Peyer's patch (tissue), 4 donors: ENCODE measurements at regions not wholly inside any gene's neighbourhood (a gene's known extent, or its start where the extent isn't known, plus 50 kb on each side); places are given as distances from the start of the nearest gene placed in this dataset.
A peak's percentile ranks its signal among the peaks of the same experiment; 100 is the strongest.

Experiments
- DNase-seq, 3 donors: peaks; one replicate each; pipeline ENCODE4 v3.0.0-alpha.2; 2017 to 2019
- H3K27ac ChIP-seq, 4 donors: fragments of 200-600 bp; sonication (generic); one replicate each; pipeline ENCODE4 v1.5.1; 2016 to 2019
- H3K27me3 ChIP-seq, 2 donors: fragments of 200-600 bp; sonication (generic); one replicate each; pipeline ENCODE4 v1.5.1; 2019
- H3K36me3 ChIP-seq, 3 donors: fragments of 200-600 bp; sonication (generic); one replicate each; pipeline ENCODE4 v1.5.1; 2016 to 2019
- H3K4me1 ChIP-seq, 4 donors: fragments of 200-600 bp; sonication (generic); one replicate each; pipeline ENCODE4 v1.5.1; 2016 to 2019
- H3K4me3 ChIP-seq, 4 donors: fragments of 200-600 bp; sonication (generic); 1 replicate in 3 of 4; 2 replicates in 1 of 4; pipeline ENCODE4 v1.5.1; 2016 to 2019; ENCODE audit warnings: mild to moderate bottlenecking in 1 of 4
- H3K9me3 ChIP-seq, 4 donors: fragments of 200-600 bp; sonication (generic); one replicate each; pipeline ENCODE4 v1.5.1; 2016 to 2019; ENCODE audit warnings: mild to moderate bottlenecking in 1 of 4
- POLR2A ChIP-seq, 2 donors: fragments of 450-650 bp; IDR thresholded peaks; one replicate each; pipeline ENCODE4 v1.5.1; 2017; ENCODE audit warnings: antibody characterized with exemption in 2 of 2, mild to moderate bottlenecking in 2 of 2, moderate library complexity in 2 of 2
- TF ChIP-seq, protein P1 (sequence below), 6 experiments: fragments of 450-650 bp in 4 of 6; fragments of 200-600 bp in 2 of 6; sonication (generic) in 1 of 6; IDR thresholded peaks; one replicate each; pipeline ENCODE4 v1.5.1; 2017 to 2019; ENCODE audit warnings: antibody characterized with exemption in 6 of 6, mild to moderate bottlenecking in 3 of 6, moderate library complexity in 1 of 6

DNA sequence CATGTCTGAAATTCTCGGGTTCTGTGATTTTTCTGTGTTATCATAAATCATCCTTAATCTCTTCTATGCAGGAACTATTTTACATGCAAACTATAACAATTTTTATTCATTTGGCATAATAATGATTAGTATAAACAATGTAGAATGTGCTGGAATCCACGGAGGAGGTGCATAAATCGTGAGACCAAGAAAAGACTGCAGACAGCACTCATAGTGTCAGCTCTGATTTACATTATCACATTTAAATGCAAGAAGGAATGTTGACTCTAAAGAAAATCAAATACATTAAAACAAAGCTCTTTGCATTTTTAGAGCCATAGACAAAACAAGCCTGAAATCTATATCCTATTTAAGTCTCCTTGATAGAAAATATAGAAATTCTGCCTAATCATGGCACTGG is 501.7 kb upstream of the STXBP6 start:
- H3K4me1 ChIP-seq: no peaks in the 10 kb centered on the region
- no peak for TF ChIP-seq POLR2A (IDR thresholded peaks at IDR 0.05)
- TF ChIP-seq, protein P1, sequence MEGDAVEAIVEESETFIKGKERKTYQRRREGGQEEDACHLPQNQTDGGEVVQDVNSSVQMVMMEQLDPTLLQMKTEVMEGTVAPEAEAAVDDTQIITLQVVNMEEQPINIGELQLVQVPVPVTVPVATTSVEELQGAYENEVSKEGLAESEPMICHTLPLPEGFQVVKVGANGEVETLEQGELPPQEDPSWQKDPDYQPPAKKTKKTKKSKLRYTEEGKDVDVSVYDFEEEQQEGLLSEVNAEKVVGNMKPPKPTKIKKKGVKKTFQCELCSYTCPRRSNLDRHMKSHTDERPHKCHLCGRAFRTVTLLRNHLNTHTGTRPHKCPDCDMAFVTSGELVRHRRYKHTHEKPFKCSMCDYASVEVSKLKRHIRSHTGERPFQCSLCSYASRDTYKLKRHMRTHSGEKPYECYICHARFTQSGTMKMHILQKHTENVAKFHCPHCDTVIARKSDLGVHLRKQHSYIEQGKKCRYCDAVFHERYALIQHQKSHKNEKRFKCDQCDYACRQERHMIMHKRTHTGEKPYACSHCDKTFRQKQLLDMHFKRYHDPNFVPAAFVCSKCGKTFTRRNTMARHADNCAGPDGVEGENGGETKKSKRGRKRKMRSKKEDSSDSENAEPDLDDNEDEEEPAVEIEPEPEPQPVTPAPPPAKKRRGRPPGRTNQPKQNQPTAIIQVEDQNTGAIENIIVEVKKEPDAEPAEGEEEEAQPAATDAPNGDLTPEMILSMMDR (IDR thresholded peaks at IDR 0.05): no peak
- H3K4me3 ChIP-seq: no peak overlapping the region
- H3K9me3 ChIP-seq: no peaks in the 10 kb centered on the region
- DNase-seq: no peak
- no peak overlapping the region for H3K27ac ChIP-seq
- H3K27me3 ChIP-seq: no peaks in the 10 kb centered on the region
- H3K36me3 ChIP-seq: no peaks in the 10 kb centered on the region

DNA sequence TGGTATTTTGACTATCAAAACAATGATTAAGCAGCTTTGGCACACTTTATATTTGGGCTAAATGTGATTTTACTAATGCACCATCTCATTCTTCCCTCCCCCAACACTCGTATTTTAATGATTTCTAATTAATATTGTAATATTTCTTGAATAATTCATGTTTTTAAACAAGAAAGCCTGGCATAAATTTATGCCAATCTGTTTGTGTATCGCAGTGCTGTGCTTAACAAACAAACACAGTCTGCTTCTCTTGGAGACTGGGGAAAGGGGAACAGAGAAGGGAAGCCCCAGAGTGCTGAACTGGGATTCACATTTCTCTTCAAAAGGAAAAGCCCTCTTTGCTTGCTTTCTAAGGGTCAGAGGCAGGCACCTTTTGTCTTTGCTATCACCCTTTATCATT is 496.9 kb upstream of the STXBP6 start:
- Histone ChIP-seq H3K4me1 (no peaks in the 10 kb centered on the region), H3K9me3 (no peaks in the 10 kb centered on the region), H3K4me3 (no peak overlapping the region), H3K36me3 (no peaks in the 10 kb centered on the region), H3K27me3 (no peaks in the 10 kb centered on the region), H3K27ac (no peak overlapping the region)
- DNase-seq: no peak
- TF ChIP-seq, protein P1 (IDR thresholded peaks at IDR 0.05): no peak
- no peak for TF ChIP-seq POLR2A (IDR thresholded peaks at IDR 0.05)

DNA sequence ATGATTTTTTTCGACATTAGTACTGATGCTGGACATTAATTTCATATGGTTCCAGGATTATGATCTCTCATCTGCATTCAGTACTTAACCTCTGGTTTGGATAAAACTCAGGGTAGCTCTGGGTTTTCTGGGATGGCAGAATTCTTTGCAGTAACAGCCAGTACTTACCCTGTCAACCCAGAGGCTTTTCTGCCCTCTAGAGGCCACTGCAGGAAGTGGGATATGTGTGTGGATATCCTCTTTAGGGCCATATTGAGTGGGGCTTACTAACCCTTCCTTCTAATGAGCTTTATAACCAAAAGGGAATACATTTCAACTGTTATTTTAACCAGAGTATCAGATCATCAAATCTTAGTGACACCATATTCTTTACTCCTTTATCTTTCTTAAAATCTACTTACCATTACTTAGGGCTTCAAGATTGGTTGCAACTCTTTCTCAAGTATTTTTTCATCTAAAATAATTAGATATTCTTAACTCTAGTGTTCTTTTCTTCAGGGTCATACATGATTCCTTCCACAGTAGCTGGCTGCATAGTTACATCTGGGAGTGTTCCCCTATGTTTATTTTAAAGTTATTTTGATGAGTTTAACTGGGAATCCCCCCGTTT is 488.0 kb upstream of the STXBP6 start:
- no peaks in the 10 kb centered on the region for H3K36me3 ChIP-seq
- no peak for DNase-seq
- TF ChIP-seq, protein P1 (IDR thresholded peaks at IDR 0.05): peak in 3 of 6 experiments; percentile 8 to 20 (median 16)
- TF ChIP-seq POLR2A (IDR thresholded peaks at IDR 0.05): no peak
- no peak overlapping the region for H3K27ac ChIP-seq
- H3K9me3 ChIP-seq: no peaks in the 10 kb centered on the region
- H3K4me3 ChIP-seq: no peak overlapping the region
- no peaks in the 10 kb centered on the region for H3K4me1 ChIP-seq
- H3K27me3 ChIP-seq: no peaks in the 10 kb centered on the region

GRCh38 chr14:25526290-25526689 is 476.3 kb upstream of the STXBP6 start:
- Histone ChIP-seq H3K9me3 (no peaks in the 10 kb centered on the region), H3K4me3 (no peak overlapping the region), H3K36me3 (no peaks in the 10 kb centered on the region), H3K27me3 (no peaks in the 10 kb centered on the region), H3K27ac (no peak overlapping the region), H3K4me1 (no peaks in the 10 kb centered on the region)
- TF ChIP-seq POLR2A (IDR thresholded peaks at IDR 0.05): no peak
- TF ChIP-seq, protein P1 (IDR thresholded peaks at IDR 0.05): no peak
- DNase-seq: no peak

DNA sequence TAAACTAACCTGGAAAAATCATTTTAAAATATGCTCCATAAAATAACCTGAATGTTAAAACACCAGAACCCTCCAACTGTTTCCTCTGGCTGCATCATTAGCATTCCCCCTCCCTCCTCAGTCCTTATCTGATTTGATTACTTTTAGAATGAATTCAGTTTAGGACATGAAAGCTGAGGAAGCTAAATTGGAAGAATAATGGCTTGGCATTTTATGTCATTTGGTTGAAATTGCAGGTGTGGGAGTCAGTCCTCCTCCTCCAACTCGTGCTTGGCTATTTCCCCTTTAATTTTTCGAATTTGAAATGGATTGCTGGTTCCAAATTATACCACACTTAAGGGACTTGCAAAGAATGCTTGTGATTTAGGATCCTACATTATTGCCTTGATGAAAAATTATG is 473.0 kb upstream of the STXBP6 start:
- no peaks in the 10 kb centered on the region for H3K4me1 ChIP-seq
- no peaks in the 10 kb centered on the region for H3K36me3 ChIP-seq
- no peaks in the 10 kb centered on the region for H3K27me3 ChIP-seq
- H3K9me3 ChIP-seq: no peaks in the 10 kb centered on the region
- DNase-seq: no peak
- H3K4me3 ChIP-seq: no peak overlapping the region
- TF ChIP-seq, protein P1 (IDR thresholded peaks at IDR 0.05): no peak
- no peak for TF ChIP-seq POLR2A (IDR thresholded peaks at IDR 0.05)
- H3K27ac ChIP-seq: no peak overlapping the region

DNA sequence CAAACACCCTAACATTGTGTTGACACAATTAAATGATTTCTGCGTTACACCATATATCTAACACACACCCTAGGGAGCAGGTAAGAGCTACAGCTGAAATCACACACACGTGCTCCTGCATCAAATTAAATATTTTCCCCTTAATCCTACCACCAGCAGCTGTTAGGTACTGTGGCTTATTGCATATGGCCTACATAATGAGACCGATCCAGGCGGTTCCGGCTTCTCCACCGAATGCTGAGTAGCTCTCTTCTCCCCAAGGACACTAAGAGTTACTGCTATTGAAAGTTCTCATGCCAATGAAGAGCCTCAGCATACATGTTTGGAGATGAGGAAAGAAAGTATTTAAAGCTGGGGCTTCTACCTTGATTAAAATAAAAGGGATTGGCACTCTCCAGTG is 472.2 kb upstream of the STXBP6 start:
- Histone ChIP-seq H3K4me1 (no peaks in the 10 kb centered on the region), H3K27me3 (no peaks in the 10 kb centered on the region), H3K27ac (no peak overlapping the region), H3K4me3 (no peak overlapping the region), H3K36me3 (no peaks in the 10 kb centered on the region), H3K9me3 (no peaks in the 10 kb centered on the region)
- no peak for DNase-seq
- TF ChIP-seq POLR2A (IDR thresholded peaks at IDR 0.05): no peak
- TF ChIP-seq, protein P1 (IDR thresholded peaks at IDR 0.05): no peak
